ENCODE measurements at regions not wholly inside any gene's neighbourhood (a gene's known extent, or its start where the extent isn't known, plus 50 kb on each side); places are given as distances from the start of the nearest gene placed in this dataset.

DNA sequence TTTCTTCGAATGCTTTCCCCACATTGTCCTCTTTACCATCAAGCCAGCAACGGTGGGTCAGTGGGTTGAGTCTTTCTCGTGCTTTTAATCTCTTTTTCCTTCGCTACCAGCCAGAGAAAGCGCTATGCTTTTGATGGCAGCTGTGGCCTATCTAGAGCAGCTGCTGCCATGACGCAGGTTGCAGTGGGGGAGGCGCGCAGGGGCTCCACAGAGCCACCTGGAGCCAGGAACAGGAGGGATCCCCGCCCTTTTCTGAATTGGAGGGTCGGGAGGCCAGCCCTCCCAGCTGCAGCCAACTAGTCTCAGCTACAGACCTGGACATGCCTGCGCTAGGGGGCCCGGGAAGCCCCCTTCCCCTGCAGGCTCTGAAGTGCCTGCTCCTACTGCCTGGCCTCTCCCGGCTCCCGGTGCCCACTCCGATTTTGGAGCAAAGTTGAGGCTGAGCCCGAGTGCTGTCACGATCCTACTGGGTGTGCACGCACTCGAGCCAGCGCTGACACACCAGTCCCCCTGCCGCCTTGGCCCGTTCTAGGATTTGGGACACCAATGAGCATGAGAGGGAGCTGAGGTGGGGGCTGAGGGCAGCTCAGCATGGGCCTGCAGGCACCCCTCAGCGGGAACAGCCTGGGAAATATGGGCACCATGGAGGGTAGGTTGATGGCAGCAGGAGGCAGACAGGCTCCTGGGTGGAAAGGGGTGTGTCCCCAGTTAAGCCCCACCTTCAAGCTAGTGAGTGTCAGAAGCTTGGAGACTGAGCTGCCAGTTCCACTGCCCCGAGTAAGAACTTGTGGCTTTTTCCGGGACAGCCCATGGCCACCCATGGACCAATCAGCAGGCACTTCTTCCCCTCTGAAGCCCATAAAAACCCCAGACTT is 784.2 kb downstream of the SLC6A15 start (continued):
- TF ChIP-seq BACH2 (CRISPR knock-in tag; IDR thresholded peaks at IDR 0.05; ENCODE audit: borderline replicate concordance) (no peak), ISL1 (CRISPR knock-in tag; IDR thresholded peaks at IDR 0.05) (no peak), ZNF8 (CRISPR knock-in tag; IDR thresholded peaks at IDR 0.05) (no peak), ZNF70 (CRISPR knock-in tag; IDR thresholded peaks at IDR 0.05) (no peak), TCF4 (CRISPR knock-in tag; IDR thresholded peaks at IDR 0.05; ENCODE audit: borderline replicate concordance) (no peak), OSR1 (CRISPR knock-in tag; IDR thresholded peaks at IDR 0.05) (no peak), SNAI2 (CRISPR knock-in tag; IDR thresholded peaks at IDR 0.05) (no peak)
- TF ChIP-seq, protein P1, sequence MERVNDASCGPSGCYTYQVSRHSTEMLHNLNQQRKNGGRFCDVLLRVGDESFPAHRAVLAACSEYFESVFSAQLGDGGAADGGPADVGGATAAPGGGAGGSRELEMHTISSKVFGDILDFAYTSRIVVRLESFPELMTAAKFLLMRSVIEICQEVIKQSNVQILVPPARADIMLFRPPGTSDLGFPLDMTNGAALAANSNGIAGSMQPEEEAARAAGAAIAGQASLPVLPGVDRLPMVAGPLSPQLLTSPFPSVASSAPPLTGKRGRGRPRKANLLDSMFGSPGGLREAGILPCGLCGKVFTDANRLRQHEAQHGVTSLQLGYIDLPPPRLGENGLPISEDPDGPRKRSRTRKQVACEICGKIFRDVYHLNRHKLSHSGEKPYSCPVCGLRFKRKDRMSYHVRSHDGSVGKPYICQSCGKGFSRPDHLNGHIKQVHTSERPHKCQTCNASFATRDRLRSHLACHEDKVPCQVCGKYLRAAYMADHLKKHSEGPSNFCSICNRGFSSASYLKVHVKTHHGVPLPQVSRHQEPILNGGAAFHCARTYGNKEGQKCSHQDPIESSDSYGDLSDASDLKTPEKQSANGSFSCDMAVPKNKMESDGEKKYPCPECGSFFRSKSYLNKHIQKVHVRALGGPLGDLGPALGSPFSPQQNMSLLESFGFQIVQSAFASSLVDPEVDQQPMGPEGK (CRISPR knock-in tag; IDR thresholded peaks at IDR 0.05; ENCODE audit: borderline replicate concordance), result no peak
- TF ChIP-seq, protein P2, sequence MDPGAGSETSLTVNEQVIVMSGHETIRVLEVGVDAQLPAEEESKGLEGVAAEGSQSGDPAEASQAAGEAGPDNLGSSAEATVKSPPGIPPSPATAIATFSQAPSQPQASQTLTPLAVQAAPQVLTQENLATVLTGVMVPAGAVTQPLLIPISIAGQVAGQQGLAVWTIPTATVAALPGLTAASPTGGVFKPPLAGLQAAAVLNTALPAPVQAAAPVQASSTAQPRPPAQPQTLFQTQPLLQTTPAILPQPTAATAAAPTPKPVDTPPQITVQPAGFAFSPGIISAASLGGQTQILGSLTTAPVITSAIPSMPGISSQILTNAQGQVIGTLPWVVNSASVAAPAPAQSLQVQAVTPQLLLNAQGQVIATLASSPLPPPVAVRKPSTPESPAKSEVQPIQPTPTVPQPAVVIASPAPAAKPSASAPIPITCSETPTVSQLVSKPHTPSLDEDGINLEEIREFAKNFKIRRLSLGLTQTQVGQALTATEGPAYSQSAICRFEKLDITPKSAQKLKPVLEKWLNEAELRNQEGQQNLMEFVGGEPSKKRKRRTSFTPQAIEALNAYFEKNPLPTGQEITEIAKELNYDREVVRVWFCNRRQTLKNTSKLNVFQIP (CRISPR knock-in tag; IDR thresholded peaks at IDR 0.05; ENCODE audit: borderline replicate concordance, low read depth), result no peak

DNA sequence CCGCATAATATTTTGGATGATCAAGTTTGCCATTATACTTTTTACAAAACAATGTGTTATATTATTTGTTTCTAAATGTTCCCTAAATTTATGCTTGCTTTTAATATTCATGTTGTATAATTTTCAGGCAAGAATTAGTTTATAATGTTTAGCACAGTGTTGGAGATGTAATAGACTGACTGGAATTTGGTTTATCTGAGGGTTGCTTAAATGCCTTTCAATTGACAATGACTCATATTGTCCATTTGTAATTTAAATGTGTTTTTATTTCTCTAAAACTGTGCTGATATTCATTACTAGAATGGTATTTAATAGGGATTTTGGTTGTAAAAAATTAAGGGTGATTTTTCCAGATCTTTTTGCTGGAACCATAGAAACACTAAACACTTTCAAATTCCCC is 788.4 kb downstream of the SLC6A15 start:
- TF ChIP-seq ZFP3 (CRISPR knock-in tag; IDR thresholded peaks at IDR 0.05), result no peak
- TF ChIP-seq TCF4 (CRISPR knock-in tag; IDR thresholded peaks at IDR 0.05; ENCODE audit: borderline replicate concordance), result no peak
- TF ChIP-seq, protein P3, sequence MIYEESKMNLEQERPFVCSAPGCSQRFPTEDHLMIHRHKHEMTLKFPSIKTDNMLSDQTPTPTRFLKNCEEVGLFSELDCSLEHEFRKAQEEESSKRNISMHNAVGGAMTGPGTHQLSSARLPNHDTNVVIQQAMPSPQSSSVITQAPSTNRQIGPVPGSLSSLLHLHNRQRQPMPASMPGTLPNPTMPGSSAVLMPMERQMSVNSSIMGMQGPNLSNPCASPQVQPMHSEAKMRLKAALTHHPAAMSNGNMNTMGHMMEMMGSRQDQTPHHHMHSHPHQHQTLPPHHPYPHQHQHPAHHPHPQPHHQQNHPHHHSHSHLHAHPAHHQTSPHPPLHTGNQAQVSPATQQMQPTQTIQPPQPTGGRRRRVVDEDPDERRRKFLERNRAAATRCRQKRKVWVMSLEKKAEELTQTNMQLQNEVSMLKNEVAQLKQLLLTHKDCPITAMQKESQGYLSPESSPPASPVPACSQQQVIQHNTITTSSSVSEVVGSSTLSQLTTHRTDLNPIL (CRISPR knock-in tag; IDR thresholded peaks at IDR 0.05; ENCODE audit: low read depth), result no peak
- no peak for TF ChIP-seq ZNF70 (CRISPR knock-in tag; IDR thresholded peaks at IDR 0.05)
- TF ChIP-seq ZNF8 (CRISPR knock-in tag; IDR thresholded peaks at IDR 0.05), result no peak
- TF ChIP-seq, protein P4, sequence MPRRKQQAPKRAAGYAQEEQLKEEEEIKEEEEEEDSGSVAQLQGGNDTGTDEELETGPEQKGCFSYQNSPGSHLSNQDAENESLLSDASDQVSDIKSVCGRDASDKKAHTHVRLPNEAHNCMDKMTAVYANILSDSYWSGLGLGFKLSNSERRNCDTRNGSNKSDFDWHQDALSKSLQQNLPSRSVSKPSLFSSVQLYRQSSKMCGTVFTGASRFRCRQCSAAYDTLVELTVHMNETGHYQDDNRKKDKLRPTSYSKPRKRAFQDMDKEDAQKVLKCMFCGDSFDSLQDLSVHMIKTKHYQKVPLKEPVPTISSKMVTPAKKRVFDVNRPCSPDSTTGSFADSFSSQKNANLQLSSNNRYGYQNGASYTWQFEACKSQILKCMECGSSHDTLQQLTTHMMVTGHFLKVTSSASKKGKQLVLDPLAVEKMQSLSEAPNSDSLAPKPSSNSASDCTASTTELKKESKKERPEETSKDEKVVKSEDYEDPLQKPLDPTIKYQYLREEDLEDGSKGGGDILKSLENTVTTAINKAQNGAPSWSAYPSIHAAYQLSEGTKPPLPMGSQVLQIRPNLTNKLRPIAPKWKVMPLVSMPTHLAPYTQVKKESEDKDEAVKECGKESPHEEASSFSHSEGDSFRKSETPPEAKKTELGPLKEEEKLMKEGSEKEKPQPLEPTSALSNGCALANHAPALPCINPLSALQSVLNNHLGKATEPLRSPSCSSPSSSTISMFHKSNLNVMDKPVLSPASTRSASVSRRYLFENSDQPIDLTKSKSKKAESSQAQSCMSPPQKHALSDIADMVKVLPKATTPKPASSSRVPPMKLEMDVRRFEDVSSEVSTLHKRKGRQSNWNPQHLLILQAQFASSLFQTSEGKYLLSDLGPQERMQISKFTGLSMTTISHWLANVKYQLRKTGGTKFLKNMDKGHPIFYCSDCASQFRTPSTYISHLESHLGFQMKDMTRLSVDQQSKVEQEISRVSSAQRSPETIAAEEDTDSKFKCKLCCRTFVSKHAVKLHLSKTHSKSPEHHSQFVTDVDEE (CRISPR knock-in tag; IDR thresholded peaks at IDR 0.05), result no peak
- TF ChIP-seq OSR1 (CRISPR knock-in tag; IDR thresholded peaks at IDR 0.05), result no peak
- TF ChIP-seq BACH2 (CRISPR knock-in tag; IDR thresholded peaks at IDR 0.05; ENCODE audit: borderline replicate concordance), result no peak
- no peak for ATAC-seq

DNA sequence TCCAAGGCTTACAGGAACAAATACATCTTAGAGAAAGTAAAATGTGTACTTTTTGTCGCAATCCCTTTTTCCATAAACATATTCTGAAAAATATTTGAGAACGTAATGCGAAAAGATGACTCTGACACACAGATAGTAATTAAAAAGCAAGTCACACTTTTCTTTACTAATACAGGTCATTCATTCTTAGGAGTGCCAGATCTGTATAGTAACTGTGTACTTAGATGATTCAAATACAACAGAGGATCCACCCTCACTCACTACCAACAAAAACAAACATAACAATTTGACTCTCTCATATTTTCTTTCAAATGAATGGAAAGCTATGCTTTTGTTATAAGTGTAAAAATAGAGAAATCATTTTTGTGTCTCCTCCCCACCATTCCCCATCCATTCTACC is 795.4 kb downstream of the SLC6A15 start:
- TF ChIP-seq RARB (CRISPR knock-in tag; IDR thresholded peaks at IDR 0.05) (no peak), ISL1 (CRISPR knock-in tag; IDR thresholded peaks at IDR 0.05) (no peak), ZNF70 (CRISPR knock-in tag; IDR thresholded peaks at IDR 0.05) (no peak), ZNF8 (CRISPR knock-in tag; IDR thresholded peaks at IDR 0.05) (no peak)
- TF ChIP-seq, protein P1 (CRISPR knock-in tag; IDR thresholded peaks at IDR 0.05; ENCODE audit: borderline replicate concordance), result no peak
- TF ChIP-seq, protein P3 (CRISPR knock-in tag; IDR thresholded peaks at IDR 0.05; ENCODE audit: low read depth), result no peak
- ATAC-seq, result no peak

DNA sequence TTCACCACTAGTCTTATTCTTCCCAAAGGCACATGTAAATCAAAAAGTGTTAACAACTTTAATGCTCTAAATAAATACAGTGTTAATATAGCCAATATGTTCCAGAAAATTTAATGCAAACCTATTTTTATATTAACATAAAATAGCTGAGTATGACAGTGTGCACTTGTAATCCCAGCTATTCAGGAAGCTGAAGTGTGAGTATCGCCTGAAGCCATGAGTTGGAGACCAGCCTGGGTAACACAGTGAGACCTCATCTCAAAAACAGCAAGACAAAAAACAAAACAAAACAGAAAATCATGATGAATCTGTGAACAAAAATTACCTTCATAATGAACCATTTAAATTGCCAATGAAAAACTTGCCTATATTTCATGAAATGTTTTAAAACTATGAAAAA is 798.9 kb downstream of the SLC6A15 start:
- ATAC-seq, result no peak
- TF ChIP-seq PPARA (CRISPR knock-in tag; IDR thresholded peaks at IDR 0.05; ENCODE audit: borderline replicate concordance) (no peak), ZNF70 (CRISPR knock-in tag; IDR thresholded peaks at IDR 0.05) (no peak), CSDC2 (CRISPR knock-in tag; IDR thresholded peaks at IDR 0.05) (no peak), ARNTL (CRISPR knock-in tag; IDR thresholded peaks at IDR 0.05; ENCODE audit: borderline replicate concordance, low read depth) (no peak), ZFP3 (CRISPR knock-in tag; IDR thresholded peaks at IDR 0.05) (no peak), ISL1 (CRISPR knock-in tag; IDR thresholded peaks at IDR 0.05) (no peak)
- TF ChIP-seq, protein P4 (CRISPR knock-in tag; IDR thresholded peaks at IDR 0.05), result no peak
- TF ChIP-seq, protein P5, sequence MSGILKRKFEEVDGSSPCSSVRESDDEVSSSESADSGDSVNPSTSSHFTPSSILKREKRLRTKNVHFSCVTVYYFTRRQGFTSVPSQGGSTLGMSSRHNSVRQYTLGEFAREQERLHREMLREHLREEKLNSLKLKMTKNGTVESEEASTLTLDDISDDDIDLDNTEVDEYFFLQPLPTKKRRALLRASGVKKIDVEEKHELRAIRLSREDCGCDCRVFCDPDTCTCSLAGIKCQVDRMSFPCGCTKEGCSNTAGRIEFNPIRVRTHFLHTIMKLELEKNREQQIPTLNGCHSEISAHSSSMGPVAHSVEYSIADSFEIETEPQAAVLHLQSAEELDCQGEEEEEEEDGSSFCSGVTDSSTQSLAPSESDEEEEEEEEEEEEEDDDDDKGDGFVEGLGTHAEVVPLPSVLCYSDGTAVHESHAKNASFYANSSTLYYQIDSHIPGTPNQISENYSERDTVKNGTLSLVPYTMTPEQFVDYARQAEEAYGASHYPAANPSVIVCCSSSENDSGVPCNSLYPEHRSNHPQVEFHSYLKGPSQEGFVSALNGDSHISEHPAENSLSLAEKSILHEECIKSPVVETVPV (CRISPR knock-in tag; IDR thresholded peaks at IDR 0.05), result no peak

Data from SK-N-SH treated with all-trans-retinoic acid at 6 μM for 48 hours (cell line).